EH (cell line): ENCODE measurements at regions not wholly inside any gene's neighbourhood (a gene's known extent, or its start where the extent isn't known, plus 50 kb on each side); places are given as distances from the start of the nearest gene placed in this dataset.
"Not testable (repeated sequence)": the region's sequence is repeated elsewhere in the genome, so short reads cannot be mapped to it uniquely, and the experiment has no call there.

Source experiments
- DNase-seq: peaks from one replicate; pipeline ENCODE4 v3.0.0-alpha.2; 2015; ENCODE audit warnings: low read depth

DNA sequence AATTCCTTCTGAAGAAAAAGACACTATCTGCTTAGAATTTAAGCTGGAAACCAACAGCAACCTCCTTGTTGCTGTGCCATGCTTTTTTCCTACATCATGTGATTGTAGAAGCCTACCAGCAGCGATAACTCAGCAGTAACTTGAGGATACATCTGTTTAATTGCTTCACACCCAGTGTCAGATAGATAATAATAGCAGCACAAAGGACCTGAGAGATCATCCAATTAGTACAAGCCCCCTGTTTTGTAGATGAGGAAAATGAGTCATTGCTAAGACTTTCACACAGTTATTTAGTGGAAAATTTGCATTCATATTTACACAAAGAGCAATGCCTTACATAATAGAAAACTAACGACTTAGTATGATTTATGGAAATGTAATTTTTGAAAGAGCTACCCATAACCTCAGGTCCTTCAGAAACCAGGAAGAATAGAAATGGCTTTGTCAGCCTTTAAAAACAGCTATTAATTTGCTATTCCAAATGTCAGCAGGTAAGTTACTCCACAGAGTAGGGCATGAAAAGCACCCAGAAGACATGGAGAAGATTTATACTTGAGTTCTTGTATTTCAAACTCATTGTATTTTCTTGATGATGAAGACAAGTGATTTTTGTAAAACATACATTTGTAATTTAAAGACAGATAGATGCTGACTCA lies 93.7 kb upstream of the SGCG start:
- DNase-seq, result no peak

GRCh38 chr13:23087880-23088279 lies 92.9 kb upstream of the SGCG start:
- peak; percentile 22 for DNase-seq

DNA sequence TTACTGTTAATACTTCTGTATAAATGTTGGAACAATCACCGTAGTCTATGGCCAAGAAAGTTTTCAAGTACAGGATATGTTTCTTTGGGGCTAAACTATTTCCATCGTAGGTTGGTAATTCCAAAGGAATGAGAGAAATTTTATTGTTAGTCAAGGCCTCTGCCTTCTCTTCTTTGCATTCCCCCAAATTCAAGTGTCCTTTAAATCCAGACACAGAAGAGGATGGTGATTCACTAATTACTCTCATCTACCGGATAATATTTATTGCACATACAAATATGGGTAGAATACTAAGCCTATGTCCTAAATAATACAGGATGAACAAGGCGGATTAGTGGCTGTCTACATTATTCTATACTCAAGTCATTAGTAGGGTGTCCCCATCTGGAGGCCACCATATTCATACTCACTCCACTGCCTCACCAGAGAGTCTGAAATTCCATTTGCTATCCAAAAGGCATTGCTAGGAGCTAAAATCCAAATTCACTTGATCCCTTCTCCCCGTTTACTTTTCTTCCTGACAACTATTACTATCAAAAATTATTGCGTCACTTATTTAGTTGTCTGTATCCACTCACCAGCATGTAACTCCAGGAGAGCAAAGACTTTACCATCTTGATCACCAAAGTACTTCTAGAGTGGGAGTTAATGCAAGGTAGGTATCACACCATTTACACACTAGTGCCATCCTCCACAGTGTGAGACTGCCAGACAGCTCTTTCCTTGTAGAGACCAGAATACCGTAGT lies 82.4 kb upstream of the SGCG start:
- peak; percentile 1 for DNase-seq

GRCh38 chr13:23105051-23105450 lies 75.7 kb upstream of the SGCG start:
- no peak for DNase-seq

DNA sequence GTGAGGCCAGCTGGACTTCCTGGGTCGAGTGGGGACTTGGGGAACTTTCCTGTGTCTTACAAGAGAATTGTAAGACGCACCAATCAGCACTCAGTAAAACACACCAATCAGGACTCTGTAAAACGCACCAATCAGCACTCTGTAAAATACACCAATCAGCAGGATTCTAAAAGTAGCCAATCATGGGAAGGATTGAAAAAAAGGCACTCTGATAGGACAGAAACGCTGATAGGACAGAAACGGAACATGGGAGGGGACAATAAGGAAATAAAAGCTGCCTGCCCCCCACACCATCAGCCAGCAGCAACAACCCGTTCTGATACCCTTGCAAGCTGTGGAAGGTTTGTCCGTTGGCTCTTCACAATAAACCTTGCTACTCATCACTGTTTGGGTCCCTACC lies 73.1 kb upstream of the SGCG start:
- DNase-seq, result no peak

DNA sequence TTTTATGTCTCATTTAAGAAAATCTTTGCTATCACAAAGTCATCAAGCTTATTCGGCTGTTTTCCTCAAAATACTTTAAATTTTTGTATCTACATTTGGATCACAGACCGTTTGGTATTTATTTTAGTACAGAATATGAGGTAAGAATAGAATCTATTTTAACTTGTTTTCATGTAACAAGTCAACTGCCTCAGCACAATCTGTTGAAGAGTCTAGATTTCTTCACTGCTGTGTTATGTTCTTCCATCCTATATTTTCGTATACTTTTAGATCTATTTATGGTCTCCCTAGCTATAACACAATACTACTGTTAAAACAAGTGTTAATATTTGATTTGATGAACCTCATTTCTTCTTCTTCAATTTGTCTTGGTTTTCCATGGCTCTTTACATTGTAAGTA lies 61.6 kb upstream of the SGCG start:
- no peak for DNase-seq

GRCh38 chr13:23127540-23127939 lies 53.2 kb upstream of the SGCG start:
- not testable (repeated sequence) for DNase-seq

DNA sequence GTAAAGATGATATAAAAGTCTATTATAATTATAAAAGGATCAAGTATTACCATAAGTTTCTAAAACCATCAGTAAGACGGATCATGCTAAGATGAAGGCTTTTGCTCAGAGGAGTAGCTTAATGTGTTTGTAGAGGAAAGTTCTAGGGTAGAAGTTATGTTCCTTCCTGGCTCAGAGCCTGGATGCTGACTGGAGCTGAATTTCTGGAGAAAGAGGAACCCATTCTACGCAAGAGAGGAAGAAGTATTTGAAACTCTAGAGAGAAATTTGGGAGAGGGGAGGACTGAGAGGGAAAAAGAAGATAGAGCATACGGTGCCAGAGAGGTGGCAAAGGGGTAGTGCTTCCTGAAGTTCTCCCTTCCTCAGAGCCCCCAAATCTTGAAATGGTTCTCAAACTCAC lies 51.4 kb upstream of the SGCG start:
- no peak for DNase-seq
